GM10248 (cell line): ENCODE measurements at regions not wholly inside any gene's neighbourhood (a gene's known extent, or its start where the extent isn't known, plus 50 kb on each side); places are given as distances from the start of the nearest gene placed in this dataset.
"Not testable (repeated sequence)": the region's sequence is repeated elsewhere in the genome, so short reads cannot be mapped to it uniquely, and the experiment has no call there.

ENCODE experiments used
- CTCF ChIA-PET: fragments of 300-600 bp; sonication (Branson Sonifier 250); formaldehyde crosslinking; extraction: SDS; loops from one replicate; lab custom pipeline; 2021; ENCODE audit warnings: antibody characterized with exemption; lab: Yijun Ruan, JAX
- POLR2A ChIA-PET: fragments of 350-650 bp; sonication (Branson Sonifier 250); formaldehyde crosslinking; extraction: SDS; loops from one replicate; lab custom pipeline; 2020; ENCODE audit warnings: antibody characterized with exemption; lab: Yijun Ruan, JAX
- DNase-seq: peaks from one replicate; pipeline ENCODE4 v3.0.0; 2012; ENCODE audit errors: extremely low spot score
- CTCF ChIP-seq: IDR thresholded peaks from 2 replicates; pipeline ENCODE4 v1.5.1; 2012; ENCODE audit warnings: mild to moderate bottlenecking, low read depth; ENCODE audit errors: extremely low read depth, missing control alignments, control extremely low read depth

GRCh38 chr4:189664693-189665250 lies 275.9 kb upstream of the FRG1 start:
- no peak for TF ChIP-seq CTCF
- ChIA-PET CTCF (no interaction called here), POLR2A (no interaction called here)
- DNase-seq = no peak

GRCh38 chr4:189665712-189666305 lies 274.9 kb upstream of the FRG1 start:
- CTCF ChIA-PET, POLR2A ChIA-PET, DNase-seq: not testable (repeated sequence)

- POLR2A ChIA-PET, DNase-seq, CTCF ChIA-PET: not testable (repeated sequence)
Observed at GRCh38 chr4:189667386-189667785, 273.3 kb upstream of the FRG1 start.

GRCh38 chr4:189697675-189698245 lies 242.9 kb upstream of the FRG1 start:
- POLR2A ChIA-PET, CTCF ChIA-PET, DNase-seq: not testable (repeated sequence)

GRCh38 chr4:189703000-189703399 lies 237.7 kb upstream of the FRG1 start:
- CTCF ChIA-PET, POLR2A ChIA-PET, DNase-seq: not testable (repeated sequence)

GRCh38 chr4:189706821-189707220 lies 233.9 kb upstream of the FRG1 start:
- POLR2A ChIA-PET, CTCF ChIA-PET, DNase-seq: not testable (repeated sequence)

- CTCF ChIA-PET, POLR2A ChIA-PET, DNase-seq: not testable (repeated sequence)
Observed at GRCh38 chr4:189707227-189707626, 233.4 kb upstream of the FRG1 start.

GRCh38 chr4:189711956-189712355 lies 228.7 kb upstream of the FRG1 start:
- DNase-seq, CTCF ChIA-PET, POLR2A ChIA-PET: not testable (repeated sequence)

- DNase-seq, CTCF ChIA-PET, POLR2A ChIA-PET: not testable (repeated sequence)
Observed at GRCh38 chr4:189721016-189721993, 219.4 kb upstream of the FRG1 start.

GRCh38 chr4:189722324-189723003 lies 218.2 kb upstream of the FRG1 start:
- POLR2A ChIA-PET, DNase-seq, CTCF ChIA-PET: not testable (repeated sequence)

GRCh38 chr4:189727982-189728638 lies 212.6 kb upstream of the FRG1 start:
- POLR2A ChIA-PET, CTCF ChIA-PET, DNase-seq: not testable (repeated sequence)

- DNase-seq, CTCF ChIA-PET, POLR2A ChIA-PET: not testable (repeated sequence)
Observed at GRCh38 chr4:189731989-189732388, 208.7 kb upstream of the FRG1 start.

- DNase-seq, CTCF ChIA-PET, POLR2A ChIA-PET: not testable (repeated sequence)
Observed at GRCh38 chr4:189733507-189733906, 207.2 kb upstream of the FRG1 start.

- CTCF ChIA-PET, DNase-seq: not testable (repeated sequence)
Observed at GRCh38 chr4:189734648-189735267, 205.9 kb upstream of the FRG1 start.

GRCh38 chr4:189736656-189737055 lies 204.0 kb upstream of the FRG1 start:
- CTCF ChIA-PET, POLR2A ChIA-PET, DNase-seq: not testable (repeated sequence)

More at GRCh38 chr4:189734648-189735267, 205.9 kb upstream of the FRG1 start:
- POLR2A ChIA-PET = not testable (repeated sequence)
